Keratinocyte (primary cell): ENCODE measurements at regions not wholly inside any gene's neighbourhood (a gene's known extent, or its start where the extent isn't known, plus 50 kb on each side); places are given as distances from the start of the nearest gene placed in this dataset.

ENCODE experiments used
- DNase-seq: peaks from one replicate; pipeline ENCODE4 v3.0.0-alpha.2; 2011; ENCODE audit warnings: low read depth, missing footprints, low spot score
- FAIRE-seq: peaks from 2 replicates; lab custom pipeline; 2011; peaks lifted over from hg19 to GRCh38; lab: Jason Lieb, UNC
- H2AFZ ChIP-seq: 2 replicates; pipeline ENCODE4 v1.6.0; 2012; ENCODE audit warnings: low read length, control low read depth, inconsistent platforms; ENCODE audit not compliant: control insufficient read depth
- H3K27ac ChIP-seq: 2 replicates; pipeline ENCODE4 v1.5.1; 2011; ENCODE audit warnings: low read length; ENCODE audit not compliant: control insufficient read depth, insufficient read depth
- H3K27me3 ChIP-seq: 3 replicates; pipeline ENCODE4 v1.6.0; 2011; ENCODE audit warnings: low read length; ENCODE audit not compliant: control insufficient read depth, insufficient read depth; ENCODE audit errors: extremely low read depth
- H3K36me3 ChIP-seq, 2 experiments: 2 replicates in 1 of 2; 3 replicates in 1 of 2; pipeline ENCODE4 v1.5.1; 2011; ENCODE audit warnings: low read length in 2 of 2, mild to moderate bottlenecking in 1 of 2; ENCODE audit not compliant: control insufficient read depth in 2 of 2, insufficient read depth in 2 of 2; ENCODE audit errors: extremely low read depth in 1 of 2
- H3K4me1 ChIP-seq: 3 replicates; pipeline ENCODE4 v1.5.1; 2011; ENCODE audit warnings: low read length; ENCODE audit not compliant: control insufficient read depth, insufficient read depth; ENCODE audit errors: extremely low read depth
- H3K4me2 ChIP-seq: 3 replicates; pipeline ENCODE4 v1.6.0; 2011; ENCODE audit warnings: low read depth, low read length; ENCODE audit not compliant: control insufficient read depth, insufficient read depth; ENCODE audit errors: extremely low read depth
- H3K4me3 ChIP-seq, 3 experiments: fragments of 200-600 bp in 1 of 3; sonication (generic) in 1 of 3; 2 replicates in 2 of 3; 3 replicates in 1 of 3; pipeline ENCODE4 v1.5.1; 2011 to 2016; ENCODE audit warnings: low read length in 3 of 3, mild to moderate bottlenecking in 3 of 3, control low read depth in 2 of 3, inconsistent platforms in 1 of 3, low read depth in 1 of 3, mixed read lengths in 1 of 3, mixed run types in 1 of 3, moderate library complexity in 1 of 3; ENCODE audit not compliant: control insufficient read depth in 2 of 3, insufficient read depth in 2 of 3; ENCODE audit errors: extremely low read depth in 1 of 3
- H3K79me2 ChIP-seq: 2 replicates; pipeline ENCODE4 v1.6.0; 2012; ENCODE audit warnings: low read length; ENCODE audit not compliant: control insufficient read depth, insufficient read depth
- H3K9ac ChIP-seq: 3 replicates; pipeline ENCODE4 v1.6.0; 2011; ENCODE audit warnings: low read length; ENCODE audit not compliant: control insufficient read depth, insufficient read depth; ENCODE audit errors: extremely low read depth
- H3K9me1 ChIP-seq: 3 replicates; pipeline ENCODE4 v1.6.0; 2011; ENCODE audit warnings: low read length; ENCODE audit not compliant: control insufficient read depth, insufficient read depth; ENCODE audit errors: extremely low read depth
- H3K9me3 ChIP-seq: 2 replicates; pipeline ENCODE4 v1.5.1; 2012; ENCODE audit warnings: low read depth, low read length; ENCODE audit not compliant: control insufficient read depth
- H4K20me1 ChIP-seq: 3 replicates; pipeline ENCODE4 v1.6.0; 2011; ENCODE audit warnings: low read length; ENCODE audit not compliant: control insufficient read depth, insufficient read depth; ENCODE audit errors: extremely low read depth
- CTCF ChIP-seq, 3 experiments: IDR thresholded peaks in 1 of 3; conservative IDR thresholded peaks in 1 of 3; optimal IDR thresholded peaks in 1 of 3; 2 replicates in 2 of 3; 3 replicates in 1 of 3; pipeline versions ENCODE3 to v1.5.1; 2011; ENCODE audit warnings: low read length in 3 of 3, mild to moderate bottlenecking in 3 of 3, moderate library complexity in 2 of 3, control low read depth in 1 of 3, inconsistent platforms in 1 of 3; ENCODE audit not compliant: insufficient read depth in 2 of 3; ENCODE audit errors: extremely low read depth in 1 of 3
- EZH2 ChIP-seq: IDR thresholded peaks from one replicate; pipeline ENCODE4 v1.6.1; 2012; ENCODE audit warnings: inconsistent platforms, mild to moderate bottlenecking, low read length, moderate library complexity
- dilution Hi-C: fragments of 300-500 bp; cut with MboI; formaldehyde crosslinking; loops from one replicate; pipeline ENCODE4 v1.7.0; 2020; ENCODE audit warnings: low sequenced_read_pairs; ENCODE audit not compliant: extremely low pct_ligation_motif_present

DNA sequence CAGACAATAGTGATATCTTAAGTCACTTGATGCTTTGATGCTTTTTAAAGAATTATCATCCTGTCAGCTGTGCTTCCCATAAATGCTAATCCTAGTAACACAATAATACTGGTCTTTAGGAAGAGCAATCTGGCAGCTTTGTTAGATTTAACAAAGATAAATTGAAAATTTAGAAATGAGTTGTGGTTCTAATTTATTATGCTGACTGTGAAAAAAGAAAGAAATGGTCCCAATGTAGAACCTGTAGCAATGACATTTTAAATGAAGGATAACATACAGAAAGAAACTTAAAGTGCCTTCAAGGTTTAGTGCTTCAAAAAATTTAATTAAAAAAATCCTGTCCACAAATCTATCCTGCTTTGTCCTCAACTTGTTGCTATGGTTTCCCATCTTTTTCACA lies 81.6 kb upstream of the HGF start:
- H3K4me2 ChIP-seq, result no peak overlapping the region
- TF ChIP-seq EZH2 (no peak), CTCF (optimal IDR thresholded peaks at IDR 0.05 in 1 of 3, IDR thresholded peaks at IDR 0.05 in 1 of 3, conservative IDR thresholded peaks at IDR 0.05 in 1 of 3; ENCODE audit: extremely low read depth in 1 of 3, insufficient read depth in 2 of 3, low read length in 3 of 3) (no peak)
- no peak overlapping the region for H3K9ac ChIP-seq
- H3K9me3 ChIP-seq, result no peaks in the 10 kb centered on the region
- H3K27ac ChIP-seq, result no peak overlapping the region
- H3K4me3 ChIP-seq, result no peak overlapping the region
- no peaks in the 10 kb centered on the region for H3K9me1 ChIP-seq
- FAIRE-seq (no peak), DNase-seq (no peak)
- no peak overlapping the region for H2AFZ ChIP-seq
- no peaks in the 10 kb centered on the region for H3K79me2 ChIP-seq
- dilution Hi-C loops, result no loop called here
- no peaks in the 10 kb centered on the region for H3K27me3 ChIP-seq
- no peaks in the 10 kb centered on the region for H3K4me1 ChIP-seq
- no peaks in the 10 kb centered on the region for H4K20me1 ChIP-seq
- H3K36me3 ChIP-seq, result no peaks in the 10 kb centered on the region

DNA sequence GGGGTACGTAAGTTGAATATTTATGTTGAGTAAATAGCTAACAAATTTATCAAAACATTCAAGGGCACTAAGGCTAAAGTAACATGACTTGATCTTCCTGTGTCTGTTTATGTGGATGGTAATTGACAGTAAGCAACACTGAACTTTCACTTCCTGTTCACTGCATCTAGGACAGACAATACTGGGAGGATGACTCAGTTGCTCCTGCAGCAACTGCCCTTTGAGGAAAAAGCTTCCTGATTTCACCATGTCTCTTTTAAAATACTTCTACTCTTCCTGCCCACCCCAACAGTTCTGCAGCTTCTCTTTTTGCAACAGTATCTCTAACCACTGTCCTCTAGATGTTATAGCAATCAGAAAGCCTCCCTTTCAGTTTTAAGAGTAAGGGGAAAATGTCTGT lies 76.6 kb upstream of the HGF start:
- no peaks in the 10 kb centered on the region for H3K9me3 ChIP-seq
- no peak overlapping the region for H3K4me3 ChIP-seq
- H3K79me2 ChIP-seq, result no peaks in the 10 kb centered on the region
- H3K9ac ChIP-seq, result no peak overlapping the region
- H3K4me2 ChIP-seq, result no peak overlapping the region
- DNase-seq (no peak), FAIRE-seq (peak; percentile 80)
- no peaks in the 10 kb centered on the region for H3K27me3 ChIP-seq
- peak overlapping the region; percentile 40 for H2AFZ ChIP-seq
- dilution Hi-C loops, result no loop called here
- no peaks in the 10 kb centered on the region for H3K36me3 ChIP-seq
- H4K20me1 ChIP-seq, result no peaks in the 10 kb centered on the region
- no peak overlapping the region for H3K27ac ChIP-seq
- TF ChIP-seq CTCF (optimal IDR thresholded peaks at IDR 0.05 in 1 of 3, IDR thresholded peaks at IDR 0.05 in 1 of 3, conservative IDR thresholded peaks at IDR 0.05 in 1 of 3; ENCODE audit: extremely low read depth in 1 of 3, insufficient read depth in 2 of 3, low read length in 3 of 3), result no peak
- TF ChIP-seq EZH2, result no peak
- H3K4me1 ChIP-seq, result no peaks in the 10 kb centered on the region
- H3K9me1 ChIP-seq, result no peaks in the 10 kb centered on the region
